HG02981 (cell line): ENCODE measurements at regions not wholly inside any gene's neighbourhood (a gene's known extent, or its start where the extent isn't known, plus 50 kb on each side); places are given as distances from the start of the nearest gene placed in this dataset.
"Not testable (repeated sequence)": the region's sequence is repeated elsewhere in the genome, so short reads cannot be mapped to it uniquely, and the experiment has no call there.

Experiments used
- ATAC-seq: cut with Tn5 transposase; IDR thresholded peaks from one replicate; pipeline ENCODE4 v1.9.1; 2021; ENCODE audit warnings: mild to moderate bottlenecking, moderate library complexity; ENCODE audit not compliant: unreplicated experiment

DNA sequence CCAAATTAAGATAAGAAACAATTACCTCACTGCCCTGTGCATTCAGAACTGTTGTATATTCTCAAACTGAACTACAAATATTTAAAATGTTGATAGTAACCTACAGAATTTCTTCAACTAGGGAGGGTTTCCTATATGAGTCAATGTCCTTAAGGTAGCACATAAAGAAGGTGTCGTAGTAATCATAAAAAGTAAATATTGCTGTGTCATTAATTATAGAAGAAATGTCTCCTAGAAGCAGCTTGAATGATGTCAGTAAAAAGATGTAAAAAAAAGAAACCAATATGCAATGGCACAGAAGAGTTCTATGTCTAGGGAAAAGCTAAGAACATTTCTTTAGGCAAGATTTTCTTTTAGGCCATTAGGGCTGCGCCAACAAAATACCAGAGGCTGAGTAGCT is 559.6 kb upstream of the EPHA5 start:
- no peak for ATAC-seq

DNA sequence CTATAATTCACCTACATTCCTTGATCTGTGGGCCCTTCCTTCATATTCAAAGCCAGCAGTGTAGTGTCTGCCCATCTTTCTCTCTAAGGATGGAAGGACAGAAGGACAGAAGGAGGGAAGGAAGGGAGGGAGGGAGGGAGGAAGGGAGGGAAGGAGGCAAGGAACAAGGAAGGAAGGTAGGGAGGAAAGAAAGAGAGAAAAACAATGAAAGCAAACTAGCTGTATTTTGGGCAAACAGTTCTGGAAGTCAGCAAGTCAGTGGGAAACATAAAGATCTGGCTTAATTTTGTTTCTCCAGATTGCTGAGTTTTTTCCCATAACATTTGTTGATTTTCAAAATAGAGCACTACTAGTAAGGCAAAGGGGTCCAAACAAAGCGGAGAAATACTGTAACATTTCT is 555.2 kb upstream of the EPHA5 start:
- no peak for ATAC-seq

- no peak for ATAC-seq
These were observed 552.9 kb upstream of the EPHA5 start for GRCh38 chr4:66223068-66223703.

GRCh38 chr4:66219401-66219800 is 549.1 kb upstream of the EPHA5 start:
- no peak for ATAC-seq

- ATAC-seq, result no peak
These were observed 546.0 kb upstream of the EPHA5 start for GRCh38 chr4:66216252-66216651.

DNA sequence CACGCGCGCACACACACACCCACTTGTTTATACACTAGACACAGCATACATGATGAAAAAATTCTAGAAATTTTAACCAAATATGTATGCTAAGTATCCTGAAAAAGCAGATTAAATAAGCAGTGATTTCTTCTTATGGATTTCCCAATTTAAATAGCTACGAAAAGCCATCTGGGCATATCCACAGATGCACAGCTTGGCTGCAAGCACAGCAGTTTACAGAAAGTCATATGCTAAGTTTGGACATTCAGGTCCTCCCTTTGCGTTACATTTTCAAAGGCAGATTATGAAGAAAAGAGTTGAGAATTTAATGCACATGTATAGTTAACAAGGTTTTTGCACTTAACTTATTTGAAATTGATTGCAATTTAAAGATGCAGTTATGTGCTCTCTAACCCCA is 542.2 kb upstream of the EPHA5 start:
- ATAC-seq, result no peak

DNA sequence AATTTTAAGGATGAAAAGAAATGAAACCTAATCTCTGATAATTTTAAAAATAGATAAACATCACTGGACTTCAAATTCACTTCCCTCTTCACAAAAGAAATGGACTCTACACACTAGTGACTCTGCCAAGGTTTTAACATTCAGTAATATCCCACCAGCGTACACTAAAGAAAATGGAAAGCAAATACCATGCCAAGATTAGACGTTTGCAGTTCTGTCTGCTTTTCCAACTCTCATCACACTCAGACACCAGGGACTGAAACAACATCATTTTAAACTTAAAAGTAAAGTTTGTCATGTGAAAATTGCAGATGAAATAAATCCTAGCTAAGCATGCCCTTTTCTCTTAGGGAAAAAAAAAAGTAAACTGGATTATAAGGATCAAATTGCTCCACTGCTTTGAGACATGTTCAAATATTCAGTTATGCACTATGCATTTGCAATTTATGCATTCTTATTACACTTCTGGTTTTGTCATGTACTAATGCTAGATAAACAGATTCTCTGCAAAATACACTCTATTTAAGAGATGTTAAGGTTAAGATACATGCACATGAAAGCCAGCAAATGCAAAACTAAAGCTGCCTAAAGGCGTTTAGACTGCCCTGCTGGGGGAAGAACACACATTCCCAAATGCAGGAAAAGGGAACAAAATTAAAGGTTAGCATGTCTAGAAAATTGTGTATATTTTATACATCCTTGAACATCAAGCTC is 534.4 kb upstream of the EPHA5 start:
- ATAC-seq, result no peak

GRCh38 chr4:66202870-66203269 is 532.6 kb upstream of the EPHA5 start:
- ATAC-seq, result no peak

- ATAC-seq, result no peak
These were observed 527.2 kb upstream of the EPHA5 start for GRCh38 chr4:66197451-66197850.

DNA sequence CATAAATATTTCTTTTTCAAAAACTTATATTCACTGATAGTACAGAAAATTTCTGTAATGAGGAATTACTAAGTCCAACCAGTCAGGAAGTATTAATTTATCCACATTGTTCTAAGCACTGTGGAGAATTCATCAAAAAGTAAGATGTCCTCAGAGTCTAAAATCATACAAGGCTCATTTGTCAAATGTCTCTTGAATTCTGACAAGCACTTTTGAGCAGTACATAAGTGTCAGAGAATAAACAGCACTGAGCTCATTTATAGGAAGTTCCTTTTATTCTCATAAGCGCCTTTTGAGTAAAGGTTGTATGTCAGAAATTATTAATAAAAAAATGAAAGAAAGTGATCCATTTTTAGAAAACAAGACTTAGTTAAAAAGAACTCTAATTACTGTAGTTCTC is 523.2 kb upstream of the EPHA5 start:
- no peak for ATAC-seq

- no peak for ATAC-seq
These were observed 517.0 kb upstream of the EPHA5 start for GRCh38 chr4:66187175-66187720.

- ATAC-seq, result no peak
These were observed 515.8 kb upstream of the EPHA5 start for GRCh38 chr4:66186095-66186494.

- no peak for ATAC-seq
These were observed 512.3 kb upstream of the EPHA5 start for GRCh38 chr4:66182636-66183035.

DNA sequence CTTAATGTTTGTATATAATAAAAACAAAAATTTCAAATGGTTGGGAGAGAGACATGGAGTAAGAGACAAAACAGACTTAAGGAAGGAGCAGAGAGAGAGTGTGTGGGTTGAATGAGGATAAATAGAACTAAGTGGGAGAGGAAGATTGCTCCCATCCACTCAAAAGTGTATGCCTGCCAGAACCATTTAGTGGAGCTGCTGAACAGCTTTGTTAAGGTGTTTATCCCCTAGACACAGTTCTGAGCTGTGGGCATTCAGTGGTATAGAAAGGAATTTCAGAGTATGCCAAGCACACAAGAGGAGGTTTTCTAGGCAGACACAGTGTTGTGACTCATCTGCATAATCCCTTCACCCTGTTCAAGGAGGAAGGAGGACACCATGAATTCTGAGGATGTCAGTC is 508.6 kb upstream of the EPHA5 start:
- ATAC-seq, result no peak

DNA sequence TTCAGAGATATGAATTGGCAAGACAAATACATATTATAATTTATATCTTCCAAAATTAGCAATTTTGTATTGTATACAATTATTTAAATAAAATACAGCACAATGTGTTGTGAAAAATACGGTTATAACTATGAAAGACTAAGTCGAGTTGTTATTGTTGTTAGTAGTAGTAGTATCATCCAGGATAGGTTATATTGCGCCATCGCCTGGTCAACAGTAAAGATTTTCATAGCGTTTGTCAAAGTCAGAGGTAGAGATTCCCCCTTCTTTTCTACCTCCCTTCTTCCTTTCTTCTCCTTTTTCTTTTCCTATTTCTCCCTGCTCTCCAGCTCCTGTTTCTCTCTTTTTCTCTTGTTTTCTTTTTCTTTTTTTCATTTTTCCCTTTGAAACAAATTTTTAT is 499.1 kb upstream of the EPHA5 start:
- ATAC-seq, result no peak

- no peak for ATAC-seq
These were observed 494.6 kb upstream of the EPHA5 start for GRCh38 chr4:66164869-66165268.

GRCh38 chr4:66160606-66161005 is 490.3 kb upstream of the EPHA5 start:
- ATAC-seq, result no peak

DNA sequence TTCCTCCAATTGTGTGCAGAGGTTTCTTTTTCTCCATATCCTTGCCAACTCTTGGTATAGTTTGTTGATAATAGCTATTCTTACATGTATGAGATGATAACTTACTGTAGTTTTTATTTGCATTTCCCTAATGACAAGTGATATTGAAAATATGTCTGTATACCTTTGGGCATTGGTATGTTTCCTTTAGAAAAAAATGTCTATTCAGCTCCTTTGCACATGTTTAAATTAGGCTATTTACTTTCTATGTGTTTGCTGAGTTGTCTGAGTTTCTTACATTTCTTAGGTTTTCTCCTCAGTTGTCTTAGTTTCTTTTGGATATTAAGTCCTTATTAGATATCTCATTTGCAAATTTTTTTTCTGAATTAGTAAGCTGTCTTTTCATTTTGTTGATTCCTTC is 487.3 kb upstream of the EPHA5 start:
- no peak for ATAC-seq

DNA sequence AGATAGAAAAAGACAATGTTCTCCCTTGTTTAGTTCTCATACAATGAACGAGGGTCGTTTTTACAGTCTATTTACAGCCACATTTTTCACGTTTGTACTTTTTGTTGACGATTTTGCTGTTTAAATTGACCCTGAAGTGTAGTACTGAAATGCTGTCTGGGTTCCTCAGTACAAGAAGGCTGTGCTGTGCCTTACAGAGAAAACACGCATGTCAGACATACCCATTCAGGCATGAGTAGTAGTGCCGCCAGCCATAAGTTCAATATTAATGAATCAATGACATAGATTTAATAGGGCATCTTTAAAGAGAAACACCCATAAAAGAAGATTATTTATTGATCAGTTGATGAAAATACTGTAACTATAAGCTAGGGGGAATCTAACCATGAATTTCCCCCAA is 459.8 kb upstream of the EPHA5 start:
- no peak for ATAC-seq

DNA sequence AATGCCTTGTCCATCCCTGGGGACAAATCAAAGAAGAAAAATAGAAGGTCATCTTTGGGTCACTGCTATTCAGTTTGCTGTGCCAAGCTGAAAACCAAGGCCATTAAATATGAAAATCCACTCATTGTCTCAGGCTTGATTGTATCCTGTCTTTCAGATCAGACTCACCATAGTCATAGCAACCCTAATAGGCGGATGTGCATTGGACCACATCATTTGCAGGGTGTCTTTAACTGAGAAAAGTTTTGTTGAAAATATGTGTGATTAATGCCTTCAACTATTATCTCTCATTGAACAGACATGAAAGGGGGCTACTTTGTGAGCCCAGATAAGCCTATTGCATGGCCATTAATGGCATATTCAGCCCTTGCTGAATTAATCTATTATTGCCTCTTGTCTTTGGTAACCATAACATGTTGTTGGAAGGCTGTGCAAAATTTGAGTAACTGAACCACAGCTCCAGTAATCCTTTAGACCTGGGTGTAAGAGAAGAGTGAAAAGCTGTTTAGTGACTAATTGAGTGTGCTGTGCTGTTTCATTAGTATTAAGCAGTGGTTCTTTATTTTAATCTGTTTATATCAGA is 453.6 kb upstream of the EPHA5 start:
- ATAC-seq, result no peak

GRCh38 chr4:66123190-66123589 is 452.9 kb upstream of the EPHA5 start:
- ATAC-seq, result no peak

DNA sequence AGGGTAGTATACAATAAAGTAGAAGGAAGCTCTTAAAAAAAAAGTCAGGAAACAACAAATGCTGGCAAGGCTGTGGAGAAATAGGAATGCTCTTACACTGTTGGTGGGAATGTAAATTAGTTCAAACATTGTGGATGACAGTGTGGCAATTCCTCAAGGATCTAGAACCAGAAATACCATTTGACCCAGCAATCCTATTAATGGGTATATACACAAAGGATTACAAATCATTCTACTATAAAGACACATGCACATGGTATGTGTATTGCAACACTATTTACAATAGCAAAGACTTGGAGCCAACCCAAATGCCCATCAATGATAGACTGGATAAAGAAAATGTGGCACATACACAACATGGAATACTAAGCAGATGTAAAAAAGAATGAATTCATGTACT is 444.9 kb upstream of the EPHA5 start:
- not testable (repeated sequence) for ATAC-seq
